ENCODE measurements at regions not wholly inside any gene's neighbourhood (a gene's known extent, or its start where the extent isn't known, plus 50 kb on each side); places are given as distances from the start of the nearest gene placed in this dataset.

DNA sequence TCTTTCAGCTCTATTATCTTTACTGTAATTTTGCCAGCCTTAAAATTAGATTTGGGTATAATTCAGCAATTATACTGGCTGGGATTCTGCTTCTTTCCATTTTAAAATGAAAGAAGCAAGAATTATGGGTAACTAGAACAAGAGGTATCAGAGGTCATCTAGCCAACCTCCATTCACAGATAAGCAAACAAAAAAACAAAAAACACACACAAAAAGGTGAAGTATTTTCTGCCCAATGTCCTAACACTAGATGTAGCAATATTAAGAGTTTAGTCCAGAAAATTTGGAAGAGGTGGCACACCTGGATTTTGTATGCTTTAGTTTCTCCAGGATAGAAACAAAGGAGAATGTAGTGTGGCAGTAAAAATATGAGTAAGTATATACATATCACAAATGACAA is 68.1 kb upstream of the ANXA1 start:
- TF ChIP-seq, protein P1, sequence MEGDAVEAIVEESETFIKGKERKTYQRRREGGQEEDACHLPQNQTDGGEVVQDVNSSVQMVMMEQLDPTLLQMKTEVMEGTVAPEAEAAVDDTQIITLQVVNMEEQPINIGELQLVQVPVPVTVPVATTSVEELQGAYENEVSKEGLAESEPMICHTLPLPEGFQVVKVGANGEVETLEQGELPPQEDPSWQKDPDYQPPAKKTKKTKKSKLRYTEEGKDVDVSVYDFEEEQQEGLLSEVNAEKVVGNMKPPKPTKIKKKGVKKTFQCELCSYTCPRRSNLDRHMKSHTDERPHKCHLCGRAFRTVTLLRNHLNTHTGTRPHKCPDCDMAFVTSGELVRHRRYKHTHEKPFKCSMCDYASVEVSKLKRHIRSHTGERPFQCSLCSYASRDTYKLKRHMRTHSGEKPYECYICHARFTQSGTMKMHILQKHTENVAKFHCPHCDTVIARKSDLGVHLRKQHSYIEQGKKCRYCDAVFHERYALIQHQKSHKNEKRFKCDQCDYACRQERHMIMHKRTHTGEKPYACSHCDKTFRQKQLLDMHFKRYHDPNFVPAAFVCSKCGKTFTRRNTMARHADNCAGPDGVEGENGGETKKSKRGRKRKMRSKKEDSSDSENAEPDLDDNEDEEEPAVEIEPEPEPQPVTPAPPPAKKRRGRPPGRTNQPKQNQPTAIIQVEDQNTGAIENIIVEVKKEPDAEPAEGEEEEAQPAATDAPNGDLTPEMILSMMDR (IDR thresholded peaks at IDR 0.05; ENCODE audit: low read depth, low read length), result no peak
- no peak for DNase-seq (ENCODE audit: low read depth in 2 of 2)
- H3K4me3 ChIP-seq (replicated peaks in 1 of 2; ENCODE audit: low read depth in 2 of 2, low read length in 2 of 2), result no peak overlapping the region

DNA sequence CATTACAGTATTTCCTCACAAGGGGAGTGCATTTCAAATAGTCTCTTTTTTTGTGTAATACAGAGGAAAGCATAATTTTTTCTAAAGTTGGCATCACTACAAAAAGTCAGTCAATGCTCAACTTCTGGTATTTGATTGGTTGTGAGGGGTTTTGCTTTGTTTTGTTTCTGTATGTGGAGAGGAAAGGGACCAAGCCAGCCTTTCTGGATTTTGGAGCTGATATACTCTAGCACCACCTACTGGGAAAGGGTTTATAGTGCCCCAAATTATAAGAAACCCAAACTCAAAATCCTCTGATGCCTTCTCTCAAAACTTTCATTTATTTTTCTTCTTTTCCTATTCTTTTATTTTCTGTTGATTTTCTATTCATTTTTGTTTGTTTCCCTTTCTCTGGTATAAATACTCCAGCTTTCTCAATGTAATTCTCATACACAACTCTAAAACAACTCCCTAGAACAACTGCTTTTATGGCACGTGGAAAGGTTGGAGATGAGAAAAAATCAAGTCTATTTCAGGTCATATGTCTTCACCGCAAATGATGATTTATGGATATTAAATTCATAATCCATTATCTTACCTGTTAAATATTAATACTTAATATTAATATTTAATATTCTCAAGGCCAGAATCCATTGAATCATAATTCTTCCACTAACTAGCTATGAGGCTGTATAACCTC is 69.5 kb upstream of the ANXA1 start:
- TF ChIP-seq, protein P1 (IDR thresholded peaks at IDR 0.05; ENCODE audit: low read depth, low read length), result peak; percentile 84
- no peak overlapping the region for H3K4me3 ChIP-seq (replicated peaks in 1 of 2; ENCODE audit: low read depth in 2 of 2, low read length in 2 of 2)
- peak; percentile 76 to 80 for DNase-seq (ENCODE audit: low read depth in 2 of 2)

DNA sequence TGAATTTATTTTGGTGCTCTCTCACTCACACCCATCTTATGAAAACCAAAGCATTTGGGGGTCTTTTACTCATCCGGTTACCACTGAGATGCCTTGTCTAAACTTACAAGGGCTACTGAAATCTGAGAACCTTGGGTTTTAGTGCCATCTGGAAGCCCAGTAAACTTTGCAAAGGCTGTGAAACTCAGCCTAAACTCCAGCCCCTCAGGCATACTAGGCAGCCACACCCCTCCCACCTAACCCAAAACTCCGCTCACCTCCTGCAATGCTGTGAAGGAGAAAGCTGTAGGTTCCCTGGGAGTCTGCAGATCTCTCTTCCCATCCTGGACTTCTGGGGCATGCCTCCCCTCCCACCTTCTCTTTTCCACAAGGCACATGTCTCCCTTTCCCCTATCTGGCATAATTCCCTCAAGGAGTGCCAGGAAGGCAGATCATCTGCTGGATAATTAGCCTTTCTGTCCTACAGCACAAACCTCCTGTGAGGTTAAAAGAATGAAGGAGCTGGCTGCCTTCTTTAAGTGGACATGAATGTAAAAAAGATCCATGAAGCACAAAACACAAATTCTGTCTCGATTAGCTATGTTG is 71.5 kb upstream of the ANXA1 start:
- TF ChIP-seq, protein P1 (IDR thresholded peaks at IDR 0.05; ENCODE audit: low read depth, low read length), result no peak
- no peak overlapping the region for H3K4me3 ChIP-seq (replicated peaks in 1 of 2; ENCODE audit: low read depth in 2 of 2, low read length in 2 of 2)

DNA sequence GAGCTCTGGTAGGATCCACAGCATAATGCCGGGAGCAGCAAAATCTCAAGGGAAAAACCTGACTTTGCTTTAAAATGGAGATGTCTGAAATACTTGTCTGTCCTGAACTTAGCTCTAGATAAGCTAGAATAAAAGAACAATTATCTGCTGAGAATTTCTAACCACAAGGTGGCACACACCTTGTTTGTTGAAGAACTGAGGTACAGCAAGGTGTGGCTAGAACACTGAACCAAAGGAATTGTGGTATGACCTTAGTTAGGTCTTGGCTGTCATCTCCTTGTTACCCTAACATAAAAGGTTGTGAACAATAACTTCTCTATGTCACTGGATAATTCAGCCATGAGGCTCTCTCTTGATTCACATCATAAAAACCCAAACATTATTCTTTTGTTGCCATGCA is 72.3 kb upstream of the ANXA1 start:
- DNase-seq (ENCODE audit: low read depth in 2 of 2), result peak in 1 of 2 donors; percentile 8
- TF ChIP-seq, protein P1 (IDR thresholded peaks at IDR 0.05; ENCODE audit: low read depth, low read length), result no peak
- no peak overlapping the region for H3K4me3 ChIP-seq (replicated peaks in 1 of 2; ENCODE audit: low read depth in 2 of 2, low read length in 2 of 2)

More for the DNA sequence above, 71.5 kb upstream of the ANXA1 start:
- no peak for DNase-seq (ENCODE audit: low read depth in 2 of 2)

DNA sequence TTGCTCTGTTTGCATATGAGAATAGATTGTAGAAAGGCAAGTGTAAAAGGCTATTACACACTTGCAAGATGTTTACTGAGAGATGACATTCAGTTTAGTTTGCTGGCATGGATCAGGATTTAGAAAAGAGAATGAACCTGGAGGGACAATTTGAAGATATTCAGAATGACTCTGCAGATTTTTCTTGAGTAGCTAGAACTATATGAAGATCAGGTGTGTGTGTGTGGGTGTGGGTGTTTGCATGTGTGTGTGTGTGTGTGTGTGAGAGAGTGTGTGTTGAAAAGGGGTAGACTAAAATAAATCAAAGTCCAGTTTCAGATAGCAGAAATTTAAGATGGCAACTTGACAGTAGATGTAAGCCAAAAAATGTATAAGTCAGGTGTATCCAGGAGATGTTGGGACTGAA is 74.0 kb upstream of the ANXA1 start:
- no peak for DNase-seq (ENCODE audit: low read depth in 2 of 2)
- TF ChIP-seq, protein P1 (IDR thresholded peaks at IDR 0.05; ENCODE audit: low read depth, low read length), result no peak
- no peak overlapping the region for H3K4me3 ChIP-seq (replicated peaks in 1 of 2; ENCODE audit: low read depth in 2 of 2, low read length in 2 of 2)

DNA sequence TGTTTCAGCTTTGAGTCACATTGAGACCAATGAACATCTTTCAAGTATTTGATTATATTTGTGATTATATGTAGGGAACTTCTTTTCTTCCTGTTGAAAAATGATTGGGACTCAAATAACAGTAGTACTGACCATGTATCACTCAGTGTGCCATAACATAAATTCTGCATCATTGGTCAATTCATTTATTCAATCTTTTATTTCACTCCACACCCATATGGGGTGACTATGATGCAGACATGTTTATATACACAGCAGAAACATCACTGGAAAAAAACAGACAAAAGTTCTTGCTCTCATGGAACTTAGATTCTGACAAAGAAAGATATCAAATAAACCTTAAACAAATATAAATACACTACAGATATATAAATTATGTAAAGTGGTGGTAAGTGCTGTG is 74.7 kb upstream of the ANXA1 start:
- TF ChIP-seq, protein P1 (IDR thresholded peaks at IDR 0.05; ENCODE audit: low read depth, low read length), result no peak
- no peak overlapping the region for H3K4me3 ChIP-seq (replicated peaks in 1 of 2; ENCODE audit: low read depth in 2 of 2, low read length in 2 of 2)
- DNase-seq (ENCODE audit: low read depth in 2 of 2), result no peak
